Mesothelial cell of epicardium (in vitro differentiated cells): ENCODE measurements at regions not wholly inside any gene's neighbourhood (a gene's known extent, or its start where the extent isn't known, plus 50 kb on each side); places are given as distances from the start of the nearest gene placed in this dataset.

ENCODE experiments used
- DNase-seq, 2 experiments: peaks; one replicate each; pipeline ENCODE4 v3.0.0; 2021; ENCODE audit warnings: low spot score in 2 of 2; ENCODE audit not compliant: unreplicated experiment in 2 of 2
- H3K27ac Mint-ChIP-seq: 2 replicates; pipeline ENCODE4 v1.8.0; 2021; ENCODE audit warnings: mixed read lengths
- H3K27me3 Mint-ChIP-seq: 2 replicates; pipeline ENCODE4 v1.8.0; 2021; ENCODE audit warnings: low read depth, mixed read lengths
- H3K36me3 Mint-ChIP-seq: 2 replicates; pipeline ENCODE4 v1.8.0; 2021; ENCODE audit warnings: mixed read lengths
- H3K4me1 Mint-ChIP-seq: 2 replicates; pipeline ENCODE4 v1.8.0; 2021; ENCODE audit warnings: mixed read lengths
- H3K4me3 Mint-ChIP-seq: 2 replicates; pipeline ENCODE4 v1.8.0; 2021; ENCODE audit warnings: mild to moderate bottlenecking, moderate library complexity, mixed read lengths
- H3K9me3 Mint-ChIP-seq: 2 replicates; pipeline ENCODE4 v1.8.0; 2021; ENCODE audit warnings: mixed read lengths
- TF ChIP-seq, protein P1 (sequence below): fragments of 200-600 bp; sonication (generic); IDR thresholded peaks from one replicate; pipeline ENCODE4 v1.5.0; 2021; ENCODE audit warnings: antibody characterized with exemption; ENCODE audit not compliant: unreplicated experiment

DNA sequence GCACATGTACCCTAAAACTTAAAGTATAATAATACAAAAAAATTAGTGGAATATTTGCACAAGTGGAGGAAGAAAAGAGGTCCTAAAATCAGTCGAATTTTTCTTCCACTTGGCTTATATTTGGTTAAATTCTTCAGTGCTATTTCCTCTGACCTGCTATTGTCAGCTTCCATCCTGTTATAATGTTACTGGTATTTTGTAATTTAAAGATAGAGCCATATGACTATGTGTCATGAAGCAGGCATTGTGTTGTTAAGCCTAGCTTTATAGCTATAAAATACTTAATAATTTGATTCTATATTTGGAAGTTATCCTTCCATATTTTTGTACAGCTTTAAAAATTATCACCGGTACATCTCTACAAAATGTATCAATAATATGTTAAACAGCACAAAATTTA lies 455.9 kb upstream of the MARCKS start:
- DNase-seq: no peak
- H3K27me3 Mint-ChIP-seq: no peaks in the 10 kb centered on the region
- no peak overlapping the region for H3K4me3 Mint-ChIP-seq
- no peak overlapping the region for H3K27ac Mint-ChIP-seq
- H3K4me1 Mint-ChIP-seq: peaks cover 20% of the 10 kb centered on the region
- H3K9me3 Mint-ChIP-seq: peaks cover 5% of the 10 kb centered on the region
- TF ChIP-seq, protein P1, sequence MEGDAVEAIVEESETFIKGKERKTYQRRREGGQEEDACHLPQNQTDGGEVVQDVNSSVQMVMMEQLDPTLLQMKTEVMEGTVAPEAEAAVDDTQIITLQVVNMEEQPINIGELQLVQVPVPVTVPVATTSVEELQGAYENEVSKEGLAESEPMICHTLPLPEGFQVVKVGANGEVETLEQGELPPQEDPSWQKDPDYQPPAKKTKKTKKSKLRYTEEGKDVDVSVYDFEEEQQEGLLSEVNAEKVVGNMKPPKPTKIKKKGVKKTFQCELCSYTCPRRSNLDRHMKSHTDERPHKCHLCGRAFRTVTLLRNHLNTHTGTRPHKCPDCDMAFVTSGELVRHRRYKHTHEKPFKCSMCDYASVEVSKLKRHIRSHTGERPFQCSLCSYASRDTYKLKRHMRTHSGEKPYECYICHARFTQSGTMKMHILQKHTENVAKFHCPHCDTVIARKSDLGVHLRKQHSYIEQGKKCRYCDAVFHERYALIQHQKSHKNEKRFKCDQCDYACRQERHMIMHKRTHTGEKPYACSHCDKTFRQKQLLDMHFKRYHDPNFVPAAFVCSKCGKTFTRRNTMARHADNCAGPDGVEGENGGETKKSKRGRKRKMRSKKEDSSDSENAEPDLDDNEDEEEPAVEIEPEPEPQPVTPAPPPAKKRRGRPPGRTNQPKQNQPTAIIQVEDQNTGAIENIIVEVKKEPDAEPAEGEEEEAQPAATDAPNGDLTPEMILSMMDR: no peak
- H3K36me3 Mint-ChIP-seq: no peaks in the 10 kb centered on the region

DNA sequence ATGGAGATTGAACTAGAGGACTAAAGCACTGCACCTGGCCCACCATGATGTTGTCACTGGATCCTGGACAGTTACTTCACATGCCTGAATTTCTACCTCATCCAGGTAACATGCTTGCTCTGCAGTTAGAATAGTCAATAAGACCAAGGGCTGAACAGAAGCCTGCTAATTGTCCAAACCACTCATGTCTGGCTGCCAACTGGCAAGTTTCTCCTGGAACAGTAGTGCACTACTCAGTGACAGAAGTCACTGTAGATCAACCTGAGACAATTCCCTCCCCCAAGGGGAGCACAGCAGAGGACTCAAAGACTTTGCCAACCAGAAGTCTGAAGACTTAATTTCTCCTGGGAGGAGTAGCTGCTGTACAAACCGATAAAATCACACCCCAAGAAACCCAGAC lies 454.6 kb upstream of the MARCKS start:
- DNase-seq: no peak
- Mint-ChIP-seq H3K4me3 (no peak overlapping the region), H3K4me1 (peaks cover 8% of the 10 kb centered on the region), H3K9me3 (peaks cover 5% of the 10 kb centered on the region), H3K27ac (no peak overlapping the region), H3K27me3 (no peaks in the 10 kb centered on the region), H3K36me3 (no peaks in the 10 kb centered on the region)
- TF ChIP-seq, protein P1: no peak

DNA sequence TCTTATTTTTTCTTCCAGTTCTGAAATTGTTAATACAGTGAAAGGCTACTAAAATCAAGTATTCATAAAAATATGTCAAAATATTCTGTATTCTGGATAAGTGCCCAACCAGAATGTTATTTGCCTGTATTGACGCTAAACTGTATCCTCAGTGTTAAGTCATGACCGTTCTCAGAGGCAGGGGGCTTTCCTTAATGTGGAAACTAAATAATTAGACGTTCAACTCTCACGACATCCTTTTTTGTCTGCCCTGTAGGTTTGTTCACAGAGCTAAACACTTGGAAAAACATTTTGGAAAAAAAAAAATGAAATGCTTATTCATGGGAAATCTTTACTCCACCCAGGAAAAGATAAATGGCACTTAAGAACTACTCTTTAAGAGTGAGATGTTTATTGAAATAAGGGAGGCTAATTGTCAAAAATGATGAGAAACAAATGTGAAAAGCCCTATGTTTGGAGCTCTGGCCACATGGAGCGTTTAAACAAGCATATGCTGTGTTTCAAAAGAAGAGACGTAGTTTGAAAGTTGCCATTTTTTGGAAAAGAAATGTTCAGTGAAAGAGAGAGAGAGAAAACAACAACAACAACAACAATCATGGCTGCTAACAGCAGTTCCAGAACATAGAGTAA lies 453.1 kb upstream of the MARCKS start:
- TF ChIP-seq, protein P1: no peak
- H3K9me3 Mint-ChIP-seq: peaks cover 11% of the 10 kb centered on the region
- H3K27me3 Mint-ChIP-seq: no peaks in the 10 kb centered on the region
- H3K36me3 Mint-ChIP-seq: no peaks in the 10 kb centered on the region
- H3K4me3 Mint-ChIP-seq: no peak overlapping the region
- peaks cover 3% of the 10 kb centered on the region for H3K4me1 Mint-ChIP-seq
- DNase-seq: no peak
- H3K27ac Mint-ChIP-seq: no peak overlapping the region

DNA sequence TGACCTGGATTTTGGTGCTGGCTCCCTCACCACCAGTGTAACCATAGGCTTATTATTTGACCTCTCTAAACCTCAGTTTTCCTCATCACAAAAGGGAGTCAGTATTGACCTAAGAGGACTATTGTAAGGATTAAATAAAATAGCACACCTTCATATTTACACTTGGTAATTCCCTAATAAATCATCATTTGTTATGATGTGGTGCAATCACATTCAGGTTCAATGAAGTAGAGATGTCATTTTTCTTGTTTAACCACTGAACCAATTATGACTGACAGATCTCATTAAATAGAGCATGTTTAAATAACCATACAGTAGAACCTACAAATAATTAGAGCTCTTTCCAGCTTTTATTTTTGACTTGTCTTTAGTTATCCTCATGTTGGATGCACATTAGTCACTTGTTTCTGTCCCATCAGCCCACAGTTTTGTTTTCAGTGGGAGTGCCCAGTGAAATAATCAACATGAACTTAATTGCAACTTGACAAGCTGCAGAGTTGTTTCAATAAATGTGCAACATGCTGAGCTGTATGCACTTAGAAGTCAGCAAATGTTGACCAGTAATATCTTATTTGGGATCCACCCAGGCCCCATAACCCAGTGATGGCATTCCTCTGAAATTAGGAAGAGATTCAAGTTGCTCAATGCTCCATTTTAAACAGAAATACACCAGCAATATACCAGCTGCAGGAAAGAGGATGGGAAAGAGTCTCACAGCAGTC lies 451.7 kb upstream of the MARCKS start:
- H3K4me1 Mint-ChIP-seq: peaks cover 10% of the 10 kb centered on the region
- H3K4me3 Mint-ChIP-seq: no peak overlapping the region
- no peak for DNase-seq
- H3K9me3 Mint-ChIP-seq: peaks cover 7% of the 10 kb centered on the region
- TF ChIP-seq, protein P1: no peak
- H3K27ac Mint-ChIP-seq: no peak overlapping the region
- H3K36me3 Mint-ChIP-seq: no peaks in the 10 kb centered on the region
- no peaks in the 10 kb centered on the region for H3K27me3 Mint-ChIP-seq

DNA sequence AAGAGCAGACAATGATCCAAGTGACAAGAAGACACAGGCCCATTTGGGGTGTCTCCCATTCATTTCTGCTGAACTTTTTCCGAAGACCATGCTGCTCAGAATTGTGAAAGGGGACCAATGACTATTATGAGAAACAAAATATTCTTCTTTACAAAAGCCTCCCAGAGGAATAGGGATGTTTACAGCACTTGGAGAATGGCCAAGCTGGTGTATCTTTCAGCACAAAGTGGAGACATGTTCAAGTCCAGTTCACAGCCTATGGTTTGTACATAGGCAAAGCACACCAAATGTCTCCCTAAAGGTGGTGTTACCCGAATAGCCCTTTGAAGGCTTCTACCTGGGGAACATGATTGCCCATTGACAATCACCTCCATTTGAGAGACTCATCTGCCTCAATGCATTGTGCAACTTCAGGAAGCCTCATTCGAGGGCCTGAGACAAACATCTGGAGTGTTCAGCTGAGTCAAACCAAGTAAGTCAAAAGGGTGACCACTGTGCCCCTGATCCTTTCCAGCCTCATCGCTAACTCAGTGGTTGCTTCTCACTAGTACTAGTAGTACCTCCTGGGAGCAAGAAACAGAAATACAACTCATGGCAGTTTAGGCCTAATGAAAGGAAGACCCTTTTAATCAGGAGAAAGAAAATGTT lies 451.0 kb upstream of the MARCKS start:
- H3K27ac Mint-ChIP-seq: no peak overlapping the region
- peaks cover 10% of the 10 kb centered on the region for H3K4me1 Mint-ChIP-seq
- TF ChIP-seq, protein P1: no peak
- peaks cover 7% of the 10 kb centered on the region for H3K9me3 Mint-ChIP-seq
- H3K27me3 Mint-ChIP-seq: no peaks in the 10 kb centered on the region
- H3K4me3 Mint-ChIP-seq: no peak overlapping the region
- DNase-seq: no peak
- no peaks in the 10 kb centered on the region for H3K36me3 Mint-ChIP-seq
